ENCODE measurements at regions not wholly inside any gene's neighbourhood (a gene's known extent, or its start where the extent isn't known, plus 50 kb on each side); places are given as distances from the start of the nearest gene placed in this dataset.

GRCh38 chr4:62399242-62399641 is 1199.1 kb downstream of the ADGRL3 start:
- Histone ChIP-seq H3K4me2 (ENCODE audit: low read length) (no peak overlapping the region), H4K20me1 (ENCODE audit: insufficient read depth, low read length) (no peaks in the 10 kb centered on the region), H2AFZ (ENCODE audit: low read length) (no peak overlapping the region), H3K27ac (ENCODE audit: low read depth, low read length, poor library complexity, severe bottlenecking) (no peak overlapping the region), H3K9me2 (ENCODE audit: insufficient read depth, low read length) (no peaks in the 10 kb centered on the region), H3K79me2 (ENCODE audit: insufficient read depth, low read depth, low read length) (no peaks in the 10 kb centered on the region), H3K36me3 (ENCODE audit: insufficient read depth, low read length) (no peaks in the 10 kb centered on the region), H3K4me1 (ENCODE audit: insufficient read depth, low read length, poor library complexity, severe bottlenecking) (no peaks in the 10 kb centered on the region), H3K9me3 (ENCODE audit: low read length) (no peaks in the 10 kb centered on the region), H3K4me3 (ENCODE audit: low read depth, low read length, poor library complexity, severe bottlenecking) (no peak overlapping the region)
- TF ChIP-seq CTCF (conservative IDR thresholded peaks at IDR 0.05; ENCODE audit: low read length) (no peak), EZH2phosphoT487 (IDR thresholded peaks at IDR 0.05; ENCODE audit: borderline replicate concordance, low read depth, low read length) (no peak)
- ChIA-PET POLR2A (no interaction called here), CTCF (ENCODE audit: unreplicated experiment) (no interaction called here)
- no TSS peak for BruUV-seq (replicated peaks)
- no peak for DNase-seq (ENCODE audit: low spot score)
- intact Hi-C loops (cut with micrococcal nuclease; ENCODE audit: unreplicated experiment), result no loop called here

- Histone ChIP-seq H3K9me2 (ENCODE audit: insufficient read depth, low read length) (no peaks in the 10 kb centered on the region), H3K27ac (ENCODE audit: low read depth, low read length, poor library complexity, severe bottlenecking) (no peak overlapping the region), H3K4me3 (ENCODE audit: low read depth, low read length, poor library complexity, severe bottlenecking) (no peak overlapping the region), H3K4me1 (ENCODE audit: insufficient read depth, low read length, poor library complexity, severe bottlenecking) (no peaks in the 10 kb centered on the region), H3K36me3 (ENCODE audit: insufficient read depth, low read length) (no peaks in the 10 kb centered on the region), H4K20me1 (ENCODE audit: insufficient read depth, low read length) (no peaks in the 10 kb centered on the region), H2AFZ (ENCODE audit: low read length) (no peak overlapping the region), H3K9me3 (ENCODE audit: low read length) (no peaks in the 10 kb centered on the region), H3K79me2 (ENCODE audit: insufficient read depth, low read depth, low read length) (no peaks in the 10 kb centered on the region), H3K4me2 (ENCODE audit: low read length) (no peak overlapping the region)
- CTCF ChIA-PET (ENCODE audit: unreplicated experiment), result no interaction called here
- intact Hi-C loops (cut with micrococcal nuclease; ENCODE audit: unreplicated experiment), result no loop called here
- DNase-seq (ENCODE audit: low spot score), result no peak
- BruUV-seq (replicated peaks), result no TSS peak
- TF ChIP-seq EZH2phosphoT487 (IDR thresholded peaks at IDR 0.05; ENCODE audit: borderline replicate concordance, low read depth, low read length) (no peak), CTCF (conservative IDR thresholded peaks at IDR 0.05; ENCODE audit: low read length) (no peak)
- POLR2A ChIA-PET, result no interaction called here
Measured at GRCh38 chr4:62398318-62398717, 1198.2 kb downstream of the ADGRL3 start.

GRCh38 chr4:62394766-62395165 is 1194.6 kb downstream of the ADGRL3 start:
- Histone ChIP-seq H3K9me3 (ENCODE audit: low read length) (no peaks in the 10 kb centered on the region), H3K27ac (ENCODE audit: low read depth, low read length, poor library complexity, severe bottlenecking) (no peak overlapping the region), H2AFZ (ENCODE audit: low read length) (no peak overlapping the region), H3K79me2 (ENCODE audit: insufficient read depth, low read depth, low read length) (no peaks in the 10 kb centered on the region), H3K4me2 (ENCODE audit: low read length) (no peak overlapping the region), H4K20me1 (ENCODE audit: insufficient read depth, low read length) (no peaks in the 10 kb centered on the region), H3K4me3 (ENCODE audit: low read depth, low read length, poor library complexity, severe bottlenecking) (no peak overlapping the region), H3K4me1 (ENCODE audit: insufficient read depth, low read length, poor library complexity, severe bottlenecking) (no peaks in the 10 kb centered on the region), H3K36me3 (ENCODE audit: insufficient read depth, low read length) (no peaks in the 10 kb centered on the region), H3K9me2 (ENCODE audit: insufficient read depth, low read length) (no peaks in the 10 kb centered on the region)
- CTCF ChIA-PET (ENCODE audit: unreplicated experiment), result no interaction called here
- TF ChIP-seq EZH2phosphoT487 (IDR thresholded peaks at IDR 0.05; ENCODE audit: borderline replicate concordance, low read depth, low read length) (no peak), CTCF (conservative IDR thresholded peaks at IDR 0.05; ENCODE audit: low read length) (no peak)
- BruUV-seq (replicated peaks), result no TSS peak
- intact Hi-C loops (cut with micrococcal nuclease; ENCODE audit: unreplicated experiment), result no loop called here
- no peak for DNase-seq (ENCODE audit: low spot score)
- POLR2A ChIA-PET, result interaction anchor here (0.9 kb wide), 1 partner anchor 21 kb away, joined by 3 read pairs; no protein-coding TSS in a partner anchor

Data from OCI-LY7 (cell line).